NCI-H2171 (cell line): ENCODE measurements at regions not wholly inside any gene's neighbourhood (a gene's known extent, or its start where the extent isn't known, plus 50 kb on each side); places are given as distances from the start of the nearest gene placed in this dataset.
"Not testable (repeated sequence)": the region's sequence is repeated elsewhere in the genome, so short reads cannot be mapped to it uniquely, and the experiment has no call there.

Source experiments
- DNase-seq: peaks from one replicate; lab custom pipeline; 2025; lab: John Stamatoyannopoulos, UW

- DNase-seq, result no peak
Measured at GRCh38 chr6:100096341-100096740, 102.3 kb upstream of the MCHR2 start.

DNA sequence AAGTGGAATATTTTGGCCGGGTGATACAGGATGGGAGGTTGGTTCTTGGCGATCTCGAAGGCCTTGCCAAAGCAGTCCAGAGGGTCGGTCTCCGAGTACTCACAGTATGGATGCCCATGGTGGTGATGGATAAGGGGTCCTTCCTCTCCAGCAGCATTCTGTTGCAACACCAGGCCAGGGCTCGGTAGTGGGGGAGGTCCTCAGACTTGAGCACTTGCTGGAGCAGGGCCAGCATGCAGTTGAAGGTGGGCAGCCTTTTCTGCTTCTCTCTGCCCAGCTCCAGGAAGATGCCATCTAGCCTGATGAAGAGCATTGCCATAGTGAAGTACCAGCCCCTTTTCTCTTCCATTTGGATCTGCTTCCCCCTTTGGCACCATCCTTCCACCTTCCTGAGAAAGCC lies 99.4 kb upstream of the MCHR2 start:
- DNase-seq, result no peak

GRCh38 chr6:100088009-100088408 lies 94.0 kb upstream of the MCHR2 start:
- DNase-seq, result no peak

DNA sequence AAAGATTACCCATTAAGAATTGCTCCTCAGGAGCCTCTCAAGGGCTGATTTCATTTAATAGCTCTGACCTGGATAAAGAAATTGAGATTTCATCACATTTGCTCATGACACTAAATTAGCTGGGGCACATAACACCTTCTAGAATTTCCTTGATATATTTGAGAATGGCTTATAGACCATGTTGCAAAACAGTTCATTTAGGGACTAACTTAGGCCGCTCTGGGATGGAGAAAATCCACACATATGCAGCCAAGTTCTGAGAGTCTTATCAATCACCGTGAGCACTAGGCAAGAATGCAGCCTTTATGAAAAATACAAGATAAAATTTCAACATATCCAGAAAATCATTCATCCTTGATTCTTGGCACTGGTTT lies 91.0 kb upstream of the MCHR2 start:
- no peak for DNase-seq

DNA sequence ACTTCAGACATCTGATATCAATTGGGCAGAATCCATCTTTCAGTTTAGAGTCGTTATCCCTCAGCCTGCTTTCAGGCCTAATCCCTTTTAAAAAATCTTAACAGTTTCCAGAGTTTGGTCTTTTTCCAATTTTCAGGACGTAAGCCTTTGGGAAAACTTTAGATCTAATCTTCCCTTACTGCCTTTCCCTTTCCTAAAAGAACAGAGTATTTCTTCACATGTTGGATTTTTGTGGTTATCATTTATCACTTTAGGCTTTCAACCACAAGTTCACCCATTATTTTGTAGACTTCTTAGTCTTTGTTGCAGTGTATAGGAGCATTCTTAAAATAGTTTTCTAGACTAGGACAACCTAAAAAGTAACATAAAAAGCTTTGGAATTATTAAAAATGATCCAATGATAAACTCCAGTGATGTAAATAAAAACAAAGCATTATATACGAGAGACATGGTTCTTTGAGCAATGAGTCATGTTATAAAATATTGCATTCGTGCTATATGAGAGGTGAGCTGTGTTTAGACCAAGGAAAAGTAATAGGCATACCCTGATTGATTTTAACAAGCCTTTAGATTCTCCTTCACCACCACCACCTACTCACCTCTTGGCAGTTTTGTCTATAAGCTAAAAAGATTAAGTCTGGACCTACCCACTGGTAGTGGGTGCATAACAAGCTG lies 90.4 kb upstream of the MCHR2 start:
- DNase-seq, result no peak

- DNase-seq, result no peak
Measured at GRCh38 chr6:100078509-100078908, 84.5 kb upstream of the MCHR2 start.

DNA sequence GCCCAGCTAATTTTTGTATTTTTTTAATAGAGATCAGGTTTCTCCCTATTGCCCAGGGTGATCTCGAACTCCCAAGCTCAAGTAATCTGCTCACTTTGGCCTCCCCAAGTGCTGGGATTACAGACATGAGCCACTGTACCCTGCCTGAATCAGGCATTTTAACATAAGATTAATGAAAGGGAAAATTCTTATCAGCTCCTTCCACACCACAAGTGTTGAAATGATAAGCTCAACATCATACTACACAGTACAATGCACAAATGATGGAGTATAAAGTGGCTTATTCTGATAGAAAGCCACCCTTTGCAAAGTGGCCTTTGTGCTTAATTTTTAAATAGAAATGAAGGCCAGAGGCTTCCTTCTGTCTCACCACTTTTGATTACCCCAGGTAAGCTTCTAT lies 71.3 kb upstream of the MCHR2 start:
- DNase-seq, result no peak

DNA sequence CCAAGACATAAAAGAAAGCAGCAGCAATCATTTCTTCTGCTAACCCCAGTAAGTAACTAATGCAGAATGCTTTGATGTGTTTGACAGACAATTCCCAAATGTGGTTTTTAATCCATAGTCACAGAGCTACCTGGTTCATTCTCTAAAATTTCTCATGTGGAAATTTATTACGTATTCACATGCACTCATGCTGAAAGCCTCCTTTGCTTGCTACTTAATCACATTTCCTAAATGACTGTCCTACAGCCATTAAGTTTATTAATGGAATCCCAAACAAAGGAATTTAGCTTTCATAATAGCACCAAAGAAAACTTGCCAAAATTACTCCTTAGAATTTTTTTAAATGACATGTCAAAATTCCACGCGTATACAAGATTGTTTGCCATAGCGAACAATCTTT lies 68.6 kb upstream of the MCHR2 start:
- no peak for DNase-seq

DNA sequence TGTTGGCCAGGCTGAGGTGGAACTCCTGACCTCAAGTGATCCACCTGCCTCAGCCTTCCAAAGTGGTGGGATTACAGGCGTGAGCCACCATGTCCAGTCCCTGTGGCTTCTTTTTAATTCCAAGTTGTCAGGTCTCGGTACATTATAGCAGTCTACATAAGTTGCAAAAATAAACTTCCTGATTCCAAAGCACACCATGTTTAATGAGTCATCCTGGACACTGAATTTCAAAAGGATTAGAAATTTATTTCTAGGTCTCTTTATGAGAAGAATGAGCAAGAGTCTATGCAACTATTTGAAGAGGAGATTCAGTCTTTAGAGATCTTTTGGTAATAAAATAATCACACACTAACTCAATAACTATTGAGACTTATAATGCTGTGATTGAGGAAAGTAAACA lies 63.9 kb upstream of the MCHR2 start:
- no peak for DNase-seq

GRCh38 chr6:100050550-100050949 lies 56.5 kb upstream of the MCHR2 start:
- no peak for DNase-seq

GRCh38 chr6:100043961-100044360 lies 49.9 kb upstream of the MCHR2 start:
- DNase-seq, result not testable (repeated sequence)
